ENCODE measurements at regions not wholly inside any gene's neighbourhood (a gene's known extent, or its start where the extent isn't known, plus 50 kb on each side); places are given as distances from the start of the nearest gene placed in this dataset.

DNA sequence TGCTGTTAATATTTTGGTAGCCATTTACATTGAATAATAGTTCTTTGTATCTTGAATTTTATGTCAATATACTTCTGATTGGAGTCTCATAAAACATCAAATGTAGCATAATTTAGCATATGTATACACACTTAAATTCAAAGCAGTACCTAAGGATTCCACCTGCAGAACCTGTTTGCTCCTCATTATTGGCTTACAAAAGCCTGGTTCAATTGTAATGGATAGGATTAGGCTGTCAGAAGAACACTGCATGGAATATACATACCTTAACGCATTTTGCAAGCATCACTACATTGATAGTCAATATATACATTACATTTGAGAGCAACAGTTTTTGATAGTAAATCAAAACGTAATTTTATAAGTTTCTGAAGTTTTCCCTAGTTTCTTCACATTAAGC lies 711.3 kb upstream of the COX7C start:
- ChIA-PET CTCF (no interaction called here), POLR2A (no interaction called here)
- DNase-seq (ENCODE audit: extremely low spot score) = no peak
- TF ChIP-seq, protein P1, sequence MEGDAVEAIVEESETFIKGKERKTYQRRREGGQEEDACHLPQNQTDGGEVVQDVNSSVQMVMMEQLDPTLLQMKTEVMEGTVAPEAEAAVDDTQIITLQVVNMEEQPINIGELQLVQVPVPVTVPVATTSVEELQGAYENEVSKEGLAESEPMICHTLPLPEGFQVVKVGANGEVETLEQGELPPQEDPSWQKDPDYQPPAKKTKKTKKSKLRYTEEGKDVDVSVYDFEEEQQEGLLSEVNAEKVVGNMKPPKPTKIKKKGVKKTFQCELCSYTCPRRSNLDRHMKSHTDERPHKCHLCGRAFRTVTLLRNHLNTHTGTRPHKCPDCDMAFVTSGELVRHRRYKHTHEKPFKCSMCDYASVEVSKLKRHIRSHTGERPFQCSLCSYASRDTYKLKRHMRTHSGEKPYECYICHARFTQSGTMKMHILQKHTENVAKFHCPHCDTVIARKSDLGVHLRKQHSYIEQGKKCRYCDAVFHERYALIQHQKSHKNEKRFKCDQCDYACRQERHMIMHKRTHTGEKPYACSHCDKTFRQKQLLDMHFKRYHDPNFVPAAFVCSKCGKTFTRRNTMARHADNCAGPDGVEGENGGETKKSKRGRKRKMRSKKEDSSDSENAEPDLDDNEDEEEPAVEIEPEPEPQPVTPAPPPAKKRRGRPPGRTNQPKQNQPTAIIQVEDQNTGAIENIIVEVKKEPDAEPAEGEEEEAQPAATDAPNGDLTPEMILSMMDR (IDR thresholded peaks at IDR 0.05; ENCODE audit: control extremely low read depth, extremely low read depth, low read depth, missing control alignments) = no peak

DNA sequence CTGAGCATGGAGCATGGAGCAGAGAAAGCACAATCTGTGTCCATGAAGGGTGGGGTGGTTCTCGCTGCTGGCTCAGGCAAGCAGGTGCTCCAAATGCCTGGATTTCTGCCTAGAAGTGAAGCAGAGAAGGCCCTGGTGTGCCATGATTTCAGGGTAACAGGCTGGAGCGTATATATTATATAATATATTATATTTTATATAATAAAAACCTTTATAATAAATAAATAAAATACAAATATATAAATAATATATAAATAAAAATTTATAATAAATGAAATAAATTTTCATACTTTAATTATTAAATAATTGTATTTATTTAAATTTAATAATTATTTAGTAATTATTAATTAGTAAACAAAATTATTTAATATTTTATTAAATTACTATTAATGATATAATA lies 707.4 kb upstream of the COX7C start:
- TF ChIP-seq, protein P1 (IDR thresholded peaks at IDR 0.05; ENCODE audit: control extremely low read depth, extremely low read depth, low read depth, missing control alignments) = no peak
- POLR2A ChIA-PET = no interaction called here
- CTCF ChIA-PET = no interaction called here

DNA sequence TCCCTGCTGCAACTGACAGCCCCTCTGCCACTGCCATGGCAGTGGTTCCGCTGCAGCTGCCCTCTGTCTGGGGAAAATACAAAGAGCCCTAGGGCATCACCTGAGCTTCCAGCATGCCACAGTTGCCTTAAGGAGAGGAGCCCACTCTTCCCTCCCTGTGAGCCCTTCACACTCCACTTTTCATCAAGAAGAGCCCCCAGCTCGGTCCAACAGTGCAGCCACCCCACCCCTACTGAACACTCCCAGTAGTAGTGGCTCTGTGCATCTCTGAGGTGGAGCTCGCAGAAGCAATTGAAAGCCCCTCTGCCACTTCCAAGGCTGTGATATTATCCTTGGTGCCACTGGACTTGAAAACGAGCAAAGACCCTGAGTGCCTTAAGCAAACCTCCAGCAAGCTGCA lies 696.8 kb upstream of the COX7C start:
- POLR2A ChIA-PET = no interaction called here
- TF ChIP-seq, protein P1 (IDR thresholded peaks at IDR 0.05; ENCODE audit: control extremely low read depth, extremely low read depth, low read depth, missing control alignments) = no peak
- CTCF ChIA-PET = interaction anchor here (1.6 kb wide), 1 partner anchor 9 kb away, joined by 4 read pairs; no protein-coding TSS in a partner anchor
- no peak for DNase-seq (ENCODE audit: extremely low spot score)

More for the DNA sequence above, 707.4 kb upstream of the COX7C start:
- no peak for DNase-seq (ENCODE audit: extremely low spot score)

DNA sequence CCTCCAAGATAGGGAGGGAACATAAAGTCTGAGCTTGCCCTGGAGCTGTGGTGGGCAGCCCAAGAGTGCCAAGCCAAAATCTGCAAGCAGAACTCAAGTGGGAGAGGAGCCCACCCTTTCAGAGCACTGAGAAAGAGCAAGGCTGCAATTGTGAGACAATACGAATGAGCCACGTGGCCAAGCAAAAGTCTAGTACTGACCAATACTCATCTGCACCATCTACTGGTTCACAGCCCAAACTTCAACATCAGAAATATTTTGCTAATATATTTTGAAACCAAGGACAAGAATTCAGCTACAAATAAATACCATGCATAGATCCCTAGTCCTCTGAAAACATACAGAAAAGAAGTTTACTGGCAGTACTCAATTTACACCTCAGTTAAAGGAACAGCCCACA lies 696.2 kb upstream of the COX7C start:
- CTCF ChIA-PET = interaction anchor here (1.6 kb wide), 1 partner anchor 8 kb away, joined by 4 read pairs; no protein-coding TSS in a partner anchor
- no peak for DNase-seq (ENCODE audit: extremely low spot score)
- POLR2A ChIA-PET = no interaction called here
- TF ChIP-seq, protein P1 (IDR thresholded peaks at IDR 0.05; ENCODE audit: control extremely low read depth, extremely low read depth, low read depth, missing control alignments) = no peak

DNA sequence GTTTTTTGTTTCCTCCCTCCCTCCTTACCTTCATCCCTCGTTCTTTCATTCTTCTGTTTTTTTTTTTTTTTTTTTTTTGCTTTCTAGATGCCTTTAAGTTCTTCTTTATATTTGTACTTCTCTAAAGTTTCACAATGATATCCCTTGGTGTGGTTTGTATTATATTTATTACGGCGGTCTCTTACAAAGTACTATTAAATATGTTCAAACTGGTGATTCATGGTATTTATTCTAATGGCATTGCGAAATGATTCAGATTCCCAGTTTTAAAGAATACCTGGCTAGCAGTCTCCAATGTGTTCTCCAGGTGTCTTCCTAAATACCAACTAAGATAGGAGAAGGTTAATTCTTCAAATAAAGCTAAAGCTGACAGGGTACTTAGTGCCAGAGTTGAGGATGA lies 690.1 kb upstream of the COX7C start:
- ChIA-PET POLR2A (no interaction called here), CTCF (no interaction called here)
- TF ChIP-seq, protein P1 (IDR thresholded peaks at IDR 0.05; ENCODE audit: control extremely low read depth, extremely low read depth, low read depth, missing control alignments) = no peak
- DNase-seq (ENCODE audit: extremely low spot score) = no peak

DNA sequence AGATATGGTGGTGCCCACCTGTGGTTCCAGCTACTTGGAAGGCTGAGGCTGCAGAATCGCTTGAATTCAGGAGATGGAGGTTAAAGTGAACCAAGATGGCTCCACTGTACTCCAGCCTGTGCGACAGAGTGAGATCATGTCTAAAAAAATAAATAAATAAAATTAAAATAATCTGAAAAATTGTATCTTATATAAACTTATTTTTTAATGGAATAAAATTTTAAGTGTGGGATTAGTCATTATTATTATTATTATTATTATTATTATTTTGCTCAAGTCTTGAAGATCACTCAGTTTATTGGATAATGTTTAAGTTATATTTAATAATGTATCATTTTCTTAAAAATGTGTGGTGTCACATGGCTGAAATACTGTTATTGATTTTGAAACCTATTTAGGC lies 688.0 kb upstream of the COX7C start:
- POLR2A ChIA-PET = no interaction called here
- no peak for DNase-seq (ENCODE audit: extremely low spot score)
- CTCF ChIA-PET = interaction anchor here (1.2 kb wide), 1 partner anchor 9 kb away, joined by 4 read pairs; no protein-coding TSS in a partner anchor
- TF ChIP-seq, protein P1 (IDR thresholded peaks at IDR 0.05; ENCODE audit: control extremely low read depth, extremely low read depth, low read depth, missing control alignments) = no peak

DNA sequence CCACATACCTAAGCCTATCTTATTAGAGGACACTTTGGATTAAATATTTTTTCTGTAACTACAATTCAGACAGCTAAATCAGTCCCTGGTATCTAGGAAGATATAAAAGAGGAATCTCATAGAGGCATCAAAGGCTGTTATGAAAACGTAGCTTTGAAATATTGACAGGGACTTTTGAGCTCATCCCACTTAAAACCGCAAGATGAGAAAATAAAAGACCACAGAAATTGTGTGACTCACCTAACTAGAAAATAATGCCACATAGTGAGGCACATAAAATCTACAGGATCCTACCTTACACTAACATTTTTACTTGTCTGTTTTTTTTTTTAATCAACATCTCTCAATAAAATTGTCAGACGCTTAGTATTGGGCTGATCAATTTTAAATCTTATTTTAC lies 686.5 kb upstream of the COX7C start:
- ChIA-PET POLR2A (no interaction called here), CTCF (no interaction called here)
- DNase-seq (ENCODE audit: extremely low spot score) = no peak
- TF ChIP-seq, protein P1 (IDR thresholded peaks at IDR 0.05; ENCODE audit: control extremely low read depth, extremely low read depth, low read depth, missing control alignments) = no peak

All from GM10248 (cell line).